MM.1S (cell line): ENCODE measurements at regions not wholly inside any gene's neighbourhood (a gene's known extent, or its start where the extent isn't known, plus 50 kb on each side); places are given as distances from the start of the nearest gene placed in this dataset.

Experiments used
- EZH2phosphoT487 ChIP-seq: fragments of 300-600 bp; sonication (generic); IDR thresholded peaks from 2 replicates; pipeline ENCODE4 v1.6.1; 2018; ENCODE audit warnings: antibody characterized with exemption, low read length
- TF ChIP-seq, protein P1 (sequence below): fragments of 300-600 bp; sonication (generic); IDR thresholded peaks from 2 replicates; pipeline ENCODE4 v1.5.1; 2016; ENCODE audit warnings: antibody characterized with exemption, low read length, mixed read lengths

DNA sequence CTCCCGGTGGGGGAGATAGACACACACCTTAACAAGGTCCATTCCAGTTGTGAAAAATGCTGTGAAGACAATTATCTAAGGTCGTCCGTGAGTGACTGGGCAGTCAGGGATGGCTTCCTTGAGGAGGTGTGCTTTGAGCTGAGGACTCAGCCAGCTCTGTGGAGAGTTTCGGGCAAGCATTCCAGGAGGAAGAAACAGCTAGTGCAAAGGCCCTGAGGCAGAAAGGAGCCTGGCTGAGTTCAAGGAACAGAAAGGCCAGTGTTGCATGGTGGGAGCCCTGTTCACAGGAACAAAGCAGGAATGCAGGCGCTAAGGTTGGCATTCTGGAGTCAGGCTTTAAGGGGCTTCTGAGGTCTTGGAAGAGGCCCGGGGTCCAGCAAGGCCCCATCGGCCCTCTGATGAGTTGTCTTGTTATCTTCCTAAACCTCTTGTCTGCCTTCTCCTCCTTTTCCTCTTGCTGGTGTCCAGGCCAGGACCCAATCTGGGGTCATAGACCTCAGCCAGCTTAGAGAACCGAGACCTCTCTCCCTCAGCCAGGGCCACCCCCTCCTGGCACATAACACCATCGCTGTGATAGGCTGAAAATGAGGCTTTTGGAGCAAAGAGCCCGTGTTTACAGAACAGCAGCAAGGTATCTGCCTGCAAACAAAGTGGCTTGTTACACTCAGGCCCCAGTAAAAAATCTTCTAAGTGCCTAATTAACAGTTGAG is 270.2 kb upstream of the MVB12B start:
- TF ChIP-seq EZH2phosphoT487 = no peak
- TF ChIP-seq, protein P1, sequence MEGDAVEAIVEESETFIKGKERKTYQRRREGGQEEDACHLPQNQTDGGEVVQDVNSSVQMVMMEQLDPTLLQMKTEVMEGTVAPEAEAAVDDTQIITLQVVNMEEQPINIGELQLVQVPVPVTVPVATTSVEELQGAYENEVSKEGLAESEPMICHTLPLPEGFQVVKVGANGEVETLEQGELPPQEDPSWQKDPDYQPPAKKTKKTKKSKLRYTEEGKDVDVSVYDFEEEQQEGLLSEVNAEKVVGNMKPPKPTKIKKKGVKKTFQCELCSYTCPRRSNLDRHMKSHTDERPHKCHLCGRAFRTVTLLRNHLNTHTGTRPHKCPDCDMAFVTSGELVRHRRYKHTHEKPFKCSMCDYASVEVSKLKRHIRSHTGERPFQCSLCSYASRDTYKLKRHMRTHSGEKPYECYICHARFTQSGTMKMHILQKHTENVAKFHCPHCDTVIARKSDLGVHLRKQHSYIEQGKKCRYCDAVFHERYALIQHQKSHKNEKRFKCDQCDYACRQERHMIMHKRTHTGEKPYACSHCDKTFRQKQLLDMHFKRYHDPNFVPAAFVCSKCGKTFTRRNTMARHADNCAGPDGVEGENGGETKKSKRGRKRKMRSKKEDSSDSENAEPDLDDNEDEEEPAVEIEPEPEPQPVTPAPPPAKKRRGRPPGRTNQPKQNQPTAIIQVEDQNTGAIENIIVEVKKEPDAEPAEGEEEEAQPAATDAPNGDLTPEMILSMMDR = no peak
